K562 (cell line): ENCODE measurements at regions not wholly inside any gene's neighbourhood (a gene's known extent, or its start where the extent isn't known, plus 50 kb on each side); places are given as distances from the start of the nearest gene placed in this dataset.

Experiments used
- ATAC-seq: fragments of 200-7000 bp; cut with Tn5 transposase; 3 replicates; pipeline ENCODE4 v1.9.1; 2020; ENCODE audit warnings: moderate library complexity
- BruUV-seq: library from RNA; stranded (reverse); fragments of 400-500 nt; replicated peaks from 2 replicates; lab custom pipeline; 2021; lab: Mats Ljungman, UMichigan
- CTCF ChIA-PET: fragments of 300-600 bp; formaldehyde crosslinking; extraction: SDS; loops from one replicate; lab custom pipeline; 2021; ENCODE audit warnings: low intra/inter-chr PET ratio; lab: Yijun Ruan, JAX
- POLR2A ChIA-PET: fragments of 300-600, 350-650 bp; sonication (Branson Sonifier 250); formaldehyde crosslinking; extraction: SDS; loops from one replicate; lab custom pipeline; 2021; ENCODE audit warnings: antibody characterized with exemption, inconsistent platforms; lab: Yijun Ruan, JAX
- DNase-seq, 4 experiments: peaks; one replicate each; pipeline versions ENCODE4 v3.0.0 to v3.0.0-alpha.2; 2011 to 2018; ENCODE audit warnings: low spot score in 3 of 4, mixed read lengths in 3 of 4; ENCODE audit errors: extremely low read depth in 1 of 4
- FAIRE-seq: peaks from 2 replicates; lab custom pipeline; 2011; peaks lifted over from hg19 to GRCh38; lab: Jason Lieb, UNC
- H2AFZ ChIP-seq: 2 replicates; pipeline ENCODE4 v1.6.0; 2011; ENCODE audit warnings: low read depth, low read length, control low read depth, inconsistent platforms
- H3K27ac ChIP-seq: fragments of 200-600 bp; 3 replicates; pipeline ENCODE4 v1.8.0; 2011; ENCODE audit warnings: low read depth, mild to moderate bottlenecking, control low read depth, inconsistent platforms, low read length, moderate library complexity, mixed read lengths; ENCODE audit errors: extremely low read depth
- H3K27me3 ChIP-seq, 2 experiments: fragments of 300-600 bp in 1 of 2; 2 replicates in 1 of 2; 3 replicates in 1 of 2; pipeline versions ENCODE4 v1.6.0 to v1.8.0; 2011; ENCODE audit warnings: inconsistent platforms in 2 of 2, low read length in 2 of 2, mild to moderate bottlenecking in 1 of 2, mixed read lengths in 1 of 2, moderate library complexity in 1 of 2; ENCODE audit not compliant: control insufficient read depth in 2 of 2, insufficient read depth in 2 of 2
- H3K36me3 ChIP-seq: fragments of 300-600 bp; 3 replicates; pipeline ENCODE4 v1.8.0; 2011; ENCODE audit warnings: mild to moderate bottlenecking, low read length, inconsistent platforms; ENCODE audit not compliant: control insufficient read depth, insufficient read depth
- H3K4me1 ChIP-seq, 2 experiments: fragments of 200-600 bp in 1 of 2; replicated peaks in 1 of 2; 2 replicates in 1 of 2; 3 replicates in 1 of 2; pipeline versions ENCODE4 v1.5.1 to v1.8.0; 2011; ENCODE audit warnings: inconsistent platforms in 2 of 2, low read length in 2 of 2, mild to moderate bottlenecking in 1 of 2, mixed read lengths in 1 of 2, moderate library complexity in 1 of 2; ENCODE audit not compliant: control insufficient read depth in 2 of 2, insufficient read depth in 2 of 2
- H3K4me2 ChIP-seq: 2 replicates; pipeline ENCODE4 v1.6.1; 2011; ENCODE audit warnings: low read length, control low read depth, inconsistent platforms, mixed read lengths; ENCODE audit not compliant: insufficient read depth
- H3K4me3 ChIP-seq: fragments of 200-600 bp; sonication (generic), shearing (Covaris generic); 2 replicates; pipeline ENCODE4 v1.5.1; 2016; ENCODE audit warnings: control low read depth, inconsistent platforms
- H3K79me2 ChIP-seq: fragments of 200-600 bp; 3 replicates; pipeline ENCODE4 v1.8.0; 2011; ENCODE audit warnings: low read length, inconsistent platforms; ENCODE audit not compliant: control insufficient read depth, insufficient read depth
- H3K9ac ChIP-seq, 2 experiments: 2 replicates each; pipeline versions ENCODE4 v1.6.0 to v1.6.1; 2011; ENCODE audit warnings: low read depth in 2 of 2, low read length in 2 of 2, control low read depth in 1 of 2, inconsistent platforms in 1 of 2, mild to moderate bottlenecking in 1 of 2, mixed read lengths in 1 of 2; ENCODE audit not compliant: insufficient read depth in 1 of 2
- H3K9me1 ChIP-seq: one replicate; pipeline ENCODE4 v1.6.0; 2011; ENCODE audit warnings: inconsistent platforms, mild to moderate bottlenecking, low read length, moderate library complexity; ENCODE audit not compliant: control insufficient read depth, insufficient read depth
- H3K9me3 ChIP-seq: replicated peaks from 2 replicates; pipeline ENCODE4 v1.5.1; 2011; ENCODE audit warnings: low read depth, low read length, inconsistent platforms; ENCODE audit not compliant: control insufficient read depth, insufficient read depth
- H4K20me1 ChIP-seq: replicated peaks from 2 replicates; pipeline ENCODE4 v1.6.1; 2011; ENCODE audit warnings: low read length, inconsistent platforms, mixed read lengths; ENCODE audit not compliant: control insufficient read depth, insufficient read depth
- ARID1B ChIP-seq: fragments of 450-650 bp; IDR thresholded peaks from 2 replicates; pipeline ENCODE4 v1.6.1; 2016; ENCODE audit warnings: antibody characterized with exemption, mild to moderate bottlenecking, inconsistent platforms
- BACH1 ChIP-seq: fragments of 200-800 bp; sonication (Bioruptor generic); IDR thresholded peaks from 2 replicates; pipeline ENCODE4 v1.6.1; 2016; ENCODE audit warnings: missing genetic modification characterization, missing compliant biosample characterization
- E2F4 ChIP-seq: sonication (generic); formaldehyde crosslinking; IDR thresholded peaks from 2 replicates; pipeline ENCODE4 v1.8.0; 2022; ENCODE audit warnings: mild to moderate bottlenecking, low read depth, missing genetic modification reagents
- E2F8 ChIP-seq: fragments of 450-650 bp; IDR thresholded peaks from 2 replicates; pipeline ENCODE4 v1.7.1; 2018; ENCODE audit warnings: mild to moderate bottlenecking, low read depth; ENCODE audit not compliant: partially characterized antibody
- FOXO4 ChIP-seq: fragments of 450-650 bp; formaldehyde crosslinking; IDR thresholded peaks from 2 replicates; pipeline ENCODE4 v1.4.0; 2020; ENCODE audit warnings: mild to moderate bottlenecking, moderate library complexity
- ILF3 ChIP-seq: fragments of 450-650 bp; IDR thresholded peaks from 2 replicates; pipeline ENCODE4 v1.6.1; 2018; ENCODE audit warnings: antibody characterized with exemption, mild to moderate bottlenecking, moderate library complexity, borderline replicate concordance
- RHOXF2B ChIP-seq: fragments of 250-450 bp; sonication (Bioruptor Pico); conservative IDR thresholded peaks from 2 replicates; pipeline ENCODE4 v1.5.1; 2021
- THRAP3 ChIP-seq: fragments of 450-650 bp; IDR thresholded peaks from 2 replicates; pipeline ENCODE4 v1.6.1; 2016; ENCODE audit warnings: mild to moderate bottlenecking, inconsistent platforms, borderline replicate concordance
- TRIM24 ChIP-seq, 2 experiments: fragments of 450-650 bp; IDR thresholded peaks; 2 replicates each; pipeline ENCODE4 v1.6.1; 2016
- ZNF311 ChIP-seq: fragments of 250-450 bp; sonication (Bioruptor Pico); IDR thresholded peaks from 2 replicates; pipeline ENCODE4 v1.4.0; 2020; ENCODE audit warnings: mild to moderate bottlenecking, moderate library complexity
- ZZZ3 ChIP-seq: fragments of 450-650 bp; IDR thresholded peaks from 2 replicates; pipeline ENCODE4 v1.6.1; 2016; ENCODE audit warnings: antibody characterized with exemption, mild to moderate bottlenecking, moderate library complexity
- WGBS: fragments of 100-300 bp; shearing (Covaris generic); methylation state at CpG from one replicate; pipeline ENCODE4 v1.1.6; 2016; ENCODE audit warnings: low coverage, mixed read lengths; ENCODE audit not compliant: insufficient coverage; ENCODE audit errors: missing lambda C conversion rate; 5-methylcytosine and 5-hydroxymethylcytosine counted together
- in situ Hi-C: fragments of 300-500 bp; cut with MboI; formaldehyde crosslinking; loops from 4 replicates; pipeline ENCODE4 v1.15.0; 2018; ENCODE audit warnings: inconsistent platforms, mixed read lengths
- intact Hi-C: fragments of 100-400 bp; cut with micrococcal nuclease; formaldehyde crosslinking; loops from 2 replicates; pipeline ENCODE4 v1.14.2; 2022

DNA sequence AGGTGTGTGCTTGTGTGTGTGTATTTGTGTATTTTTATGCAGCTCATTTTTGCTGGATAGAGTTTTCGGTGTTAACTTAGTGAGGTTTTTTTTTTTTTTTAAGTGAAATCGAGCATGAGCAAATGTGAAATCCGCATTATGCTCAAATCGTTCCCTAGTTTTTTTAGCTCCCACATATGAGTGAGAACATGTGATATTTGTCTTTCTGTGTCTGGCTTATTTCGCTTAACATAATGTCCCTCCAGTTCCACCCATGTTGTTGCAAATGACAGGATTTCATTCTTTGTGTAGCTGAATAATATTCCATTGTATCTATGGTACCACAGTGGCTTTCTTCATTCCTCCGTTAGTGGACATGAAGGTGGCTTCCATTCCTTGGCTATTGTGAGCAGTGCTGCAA lies 1103.3 kb upstream of the EEF2KMT start:
- CTCF ChIA-PET = no interaction called here
- no peak for FAIRE-seq

GRCh38 chr16:6200271-6200670 lies 1102.7 kb upstream of the EEF2KMT start:
- DNase-seq (no peak), ATAC-seq (no peak), FAIRE-seq (no peak)
- no peaks in the 10 kb centered on the region for H4K20me1 ChIP-seq
- 0% methylated on average over 6 of the region's 6 CpGs for WGBS
- no peak overlapping the region for H3K4me3 ChIP-seq
- intact Hi-C loops (no loop called here), in situ Hi-C loops (no loop called here)
- H3K36me3 ChIP-seq = no peaks in the 10 kb centered on the region
- no peaks in the 10 kb centered on the region for H3K9me3 ChIP-seq
- CTCF ChIA-PET = no interaction called here
- no peak overlapping the region for H3K9ac ChIP-seq
- POLR2A ChIA-PET = no interaction called here
- H3K27ac ChIP-seq = no peak overlapping the region
- H2AFZ ChIP-seq = no peak overlapping the region
- no peaks in the 10 kb centered on the region for H3K4me1 ChIP-seq
- H3K4me2 ChIP-seq = no peak overlapping the region
- H3K79me2 ChIP-seq = no peaks in the 10 kb centered on the region
- no TSS peak for BruUV-seq
- peaks cover 3% of the 10 kb centered on the region for H3K9me1 ChIP-seq
- H3K27me3 ChIP-seq = no peaks in the 10 kb centered on the region
- TF ChIP-seq FOXO4 (no peak), TRIM24 (IDR thresholded peaks at IDR 0.05) (no peak), BACH1 (no peak), ZNF311 (CRISPR knock-in tag) (no peak), ARID1B (no peak), RHOXF2B (no peak), ZZZ3 (no peak), THRAP3 (no peak), E2F8 (no peak), ILF3 (no peak)

More for the DNA sequence above, 1103.3 kb upstream of the EEF2KMT start:
- Histone ChIP-seq H2AFZ (no peak overlapping the region), H3K27ac (no peak overlapping the region), H3K9me3 (no peaks in the 10 kb centered on the region), H3K9ac (no peak overlapping the region), H4K20me1 (no peaks in the 10 kb centered on the region), H3K4me1 (no peaks in the 10 kb centered on the region), H3K79me2 (no peaks in the 10 kb centered on the region), H3K36me3 (no peaks in the 10 kb centered on the region), H3K27me3 (no peaks in the 10 kb centered on the region), H3K4me2 (no peak overlapping the region), H3K4me3 (no peak overlapping the region), H3K9me1 (peaks cover 3% of the 10 kb centered on the region)
- BruUV-seq = no TSS peak
- TF ChIP-seq E2F4 = no peak
- intact Hi-C loops (no loop called here), in situ Hi-C loops (no loop called here)
- ATAC-seq (no peak), DNase-seq (no peak)
- WGBS = 2% methylated on average over 6 of the region's 6 CpGs
- POLR2A ChIA-PET = no interaction called here
